HL-60 (cell line): ENCODE measurements at regions not wholly inside any gene's neighbourhood (a gene's known extent, or its start where the extent isn't known, plus 50 kb on each side); places are given as distances from the start of the nearest gene placed in this dataset.

Experiments used
- CTCF ChIP-seq: IDR thresholded peaks from one replicate; pipeline ENCODE4 v1.5.1; 2011; ENCODE audit warnings: low read length, control low read depth, inconsistent platforms; ENCODE audit not compliant: insufficient read depth
- GABPA ChIP-seq: IDR thresholded peaks from 2 replicates; pipeline ENCODE4 v1.6.1; 2012; ENCODE audit warnings: low read depth
- POLR2AphosphoS5 ChIP-seq: IDR thresholded peaks from 2 replicates; pipeline ENCODE4 v1.6.1; 2012; ENCODE audit warnings: low read depth
- REST ChIP-seq: IDR thresholded peaks from 2 replicates; pipeline ENCODE4 v1.6.1; 2012; ENCODE audit warnings: low read depth; ENCODE audit not compliant: insufficient replicate concordance

GRCh38 chr1:208486677-208487076, 242.5 kb upstream of the PLXNA2 start:
- TF ChIP-seq CTCF (no peak), POLR2AphosphoS5 (no peak), GABPA (no peak), REST (no peak)
